ENCODE measurements at regions not wholly inside any gene's neighbourhood (a gene's known extent, or its start where the extent isn't known, plus 50 kb on each side); places are given as distances from the start of the nearest gene placed in this dataset.

GRCh38 chr3:156016902-156017301 is 103.5 kb upstream of the KCNAB1 start:
- Histone ChIP-seq H3K4me3 (no peak overlapping the region), H3K27ac (no peak overlapping the region), H3K4me1 (no peaks in the 10 kb centered on the region), H3K27me3 (no peaks in the 10 kb centered on the region), H3K9me3 (no peaks in the 10 kb centered on the region), H3K36me3 (no peaks in the 10 kb centered on the region)
- no peak for DNase-seq (ENCODE audit: low spot score in 2 of 2)
- TF ChIP-seq, protein P1, sequence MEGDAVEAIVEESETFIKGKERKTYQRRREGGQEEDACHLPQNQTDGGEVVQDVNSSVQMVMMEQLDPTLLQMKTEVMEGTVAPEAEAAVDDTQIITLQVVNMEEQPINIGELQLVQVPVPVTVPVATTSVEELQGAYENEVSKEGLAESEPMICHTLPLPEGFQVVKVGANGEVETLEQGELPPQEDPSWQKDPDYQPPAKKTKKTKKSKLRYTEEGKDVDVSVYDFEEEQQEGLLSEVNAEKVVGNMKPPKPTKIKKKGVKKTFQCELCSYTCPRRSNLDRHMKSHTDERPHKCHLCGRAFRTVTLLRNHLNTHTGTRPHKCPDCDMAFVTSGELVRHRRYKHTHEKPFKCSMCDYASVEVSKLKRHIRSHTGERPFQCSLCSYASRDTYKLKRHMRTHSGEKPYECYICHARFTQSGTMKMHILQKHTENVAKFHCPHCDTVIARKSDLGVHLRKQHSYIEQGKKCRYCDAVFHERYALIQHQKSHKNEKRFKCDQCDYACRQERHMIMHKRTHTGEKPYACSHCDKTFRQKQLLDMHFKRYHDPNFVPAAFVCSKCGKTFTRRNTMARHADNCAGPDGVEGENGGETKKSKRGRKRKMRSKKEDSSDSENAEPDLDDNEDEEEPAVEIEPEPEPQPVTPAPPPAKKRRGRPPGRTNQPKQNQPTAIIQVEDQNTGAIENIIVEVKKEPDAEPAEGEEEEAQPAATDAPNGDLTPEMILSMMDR (IDR thresholded peaks at IDR 0.05) = no peak
- intact Hi-C loops (cut with DNase I) = no loop called here

DNA sequence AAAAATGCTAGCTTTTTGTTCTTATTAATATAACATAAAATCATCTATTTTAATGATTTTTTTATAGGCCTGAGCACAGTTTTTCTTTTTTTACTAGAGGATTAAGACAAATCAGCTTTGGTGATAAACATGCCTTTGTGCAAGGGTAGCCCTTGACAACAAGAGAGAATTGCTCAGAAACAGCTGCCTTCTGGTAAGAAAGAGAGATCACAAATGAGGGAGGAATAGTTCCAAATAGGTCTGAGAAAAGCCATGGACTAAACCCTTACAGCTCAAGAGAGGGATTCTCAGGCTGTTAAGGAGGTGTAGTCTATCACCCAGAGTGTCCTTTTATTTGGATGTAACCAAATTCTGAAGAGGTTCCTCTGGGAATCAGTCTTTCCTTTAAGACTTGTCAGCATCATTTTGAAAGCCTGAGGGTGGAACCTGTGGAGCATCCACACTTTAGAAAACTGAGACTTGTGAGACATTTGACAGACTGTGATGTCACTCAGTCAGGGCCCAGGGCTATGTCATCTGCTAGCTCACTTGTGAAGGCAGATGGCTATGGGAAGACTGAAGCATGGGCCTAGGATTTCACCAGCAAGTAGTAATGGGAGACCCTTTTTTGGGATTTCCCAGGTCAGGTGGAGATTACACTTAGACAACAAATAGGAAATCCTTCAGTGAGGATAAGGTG is 102.9 kb upstream of the KCNAB1 start:
- TF ChIP-seq, protein P1 (IDR thresholded peaks at IDR 0.05) = no peak
- Histone ChIP-seq H3K4me3 (no peak overlapping the region), H3K4me1 (no peaks in the 10 kb centered on the region), H3K27ac (no peak overlapping the region), H3K36me3 (no peaks in the 10 kb centered on the region), H3K27me3 (no peaks in the 10 kb centered on the region), H3K9me3 (no peaks in the 10 kb centered on the region)
- intact Hi-C loops (cut with DNase I) = no loop called here
- DNase-seq (ENCODE audit: low spot score in 2 of 2) = no peak

- intact Hi-C loops (cut with DNase I) = no loop called here
- Histone ChIP-seq H3K4me3 (peak overlapping the region in 1 of 2 donors; percentile 33), H3K9me3 (no peaks in the 10 kb centered on the region), H3K27me3 (no peaks in the 10 kb centered on the region), H3K36me3 (no peaks in the 10 kb centered on the region), H3K4me1 (no peaks in the 10 kb centered on the region), H3K27ac (no peak overlapping the region)
- no peak for DNase-seq (ENCODE audit: low spot score in 2 of 2)
- TF ChIP-seq, protein P1 (IDR thresholded peaks at IDR 0.05) = no peak
These were observed 95.4 kb upstream of the KCNAB1 start for GRCh38 chr3:156024904-156025533.

DNA sequence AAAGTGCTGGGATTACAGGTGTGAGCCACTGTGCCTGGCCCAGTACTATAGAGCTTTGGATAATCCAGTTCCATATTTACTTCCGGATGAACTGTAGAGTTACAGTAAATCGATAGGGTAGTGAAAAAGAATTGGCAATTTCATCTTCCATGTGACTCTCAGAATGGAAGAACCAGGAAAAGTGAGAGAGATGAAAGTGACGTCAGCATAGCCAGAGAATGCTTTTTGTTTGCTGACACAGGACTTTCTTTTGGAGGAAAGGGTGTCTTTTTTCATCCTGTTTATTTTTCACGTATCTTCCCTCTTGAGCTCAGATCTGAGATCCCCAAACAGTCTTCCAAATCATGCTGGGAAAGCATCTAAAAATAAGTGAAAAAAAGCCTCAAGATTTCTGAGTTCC is 91.2 kb upstream of the KCNAB1 start:
- Histone ChIP-seq H3K27me3 (no peaks in the 10 kb centered on the region), H3K27ac (no peak overlapping the region), H3K4me1 (no peaks in the 10 kb centered on the region), H3K36me3 (no peaks in the 10 kb centered on the region), H3K4me3 (no peak overlapping the region), H3K9me3 (no peaks in the 10 kb centered on the region)
- no peak for DNase-seq (ENCODE audit: low spot score in 2 of 2)
- TF ChIP-seq, protein P1 (IDR thresholded peaks at IDR 0.05) = no peak
- intact Hi-C loops (cut with DNase I) = no loop called here

DNA sequence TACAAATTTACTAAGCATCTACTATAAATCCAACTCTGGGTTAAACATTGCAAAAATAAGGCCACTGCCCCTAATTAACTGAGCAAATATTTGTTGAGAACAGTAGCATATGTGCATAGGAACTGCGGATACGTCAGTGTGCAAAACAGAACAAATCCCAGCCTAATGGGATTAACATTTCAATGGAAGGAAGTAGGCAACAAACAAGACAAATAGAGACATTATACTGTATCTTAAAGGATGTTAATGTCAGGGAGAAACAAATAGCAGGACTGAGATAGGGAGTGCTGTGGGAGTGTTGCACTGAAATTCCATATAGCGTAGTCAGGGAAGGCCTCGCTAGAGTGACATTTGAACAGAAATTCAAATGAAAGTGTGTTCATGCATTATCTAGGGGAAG is 89.7 kb upstream of the KCNAB1 start:
- intact Hi-C loops (cut with DNase I) = no loop called here
- no peaks in the 10 kb centered on the region for H3K4me1 ChIP-seq
- TF ChIP-seq, protein P1 (IDR thresholded peaks at IDR 0.05) = no peak
- no peaks in the 10 kb centered on the region for H3K36me3 ChIP-seq
- H3K27me3 ChIP-seq = no peaks in the 10 kb centered on the region
- no peak overlapping the region for H3K27ac ChIP-seq
- no peak overlapping the region for H3K4me3 ChIP-seq
- DNase-seq (ENCODE audit: low spot score in 2 of 2) = no peak
- H3K9me3 ChIP-seq = no peaks in the 10 kb centered on the region
